NCI-H2107 treated with DMSO at 0.1 percent for 48 hours (cell line): ENCODE measurements at regions not wholly inside any gene's neighbourhood (a gene's known extent, or its start where the extent isn't known, plus 50 kb on each side); places are given as distances from the start of the nearest gene placed in this dataset.
"Not testable (repeated sequence)": the region's sequence is repeated elsewhere in the genome, so short reads cannot be mapped to it uniquely, and the experiment has no call there.

Experiments used
- DNase-seq: peaks from one replicate; lab custom pipeline; 2025; ENCODE audit not compliant: unreplicated experiment; lab: John Stamatoyannopoulos, UW

GRCh38 chr15:69668039-69668705, 215.6 kb downstream of the RPLP1 start:
- DNase-seq: no peak

- no peak for DNase-seq
Measured at GRCh38 chr15:69668963-69669362, 216.3 kb downstream of the RPLP1 start.

GRCh38 chr15:69669446-69669845, 216.8 kb downstream of the RPLP1 start:
- DNase-seq: no peak

GRCh38 chr15:69673291-69673881, 220.8 kb downstream of the RPLP1 start:
- DNase-seq: no peak

- no peak for DNase-seq
Measured at GRCh38 chr15:69675731-69676130, 223.1 kb downstream of the RPLP1 start.

- no peak for DNase-seq
Measured at GRCh38 chr15:69677403-69677802, 224.8 kb downstream of the RPLP1 start.

- DNase-seq: no peak
Measured at GRCh38 chr15:69679623-69680228, 227.1 kb downstream of the RPLP1 start.

GRCh38 chr15:69684823-69685222, 232.2 kb downstream of the RPLP1 start:
- not testable (repeated sequence) for DNase-seq

- DNase-seq: peak; percentile 94
Measured at GRCh38 chr15:69685512-69686452, 233.2 kb downstream of the RPLP1 start.

GRCh38 chr15:69686626-69687025, 234.0 kb downstream of the RPLP1 start:
- DNase-seq: peak; percentile 40

- DNase-seq: no peak
Measured at GRCh38 chr15:69689133-69689532, 236.5 kb downstream of the RPLP1 start.

GRCh38 chr15:69691307-69692015, 238.8 kb downstream of the RPLP1 start:
- DNase-seq: no peak

- no peak for DNase-seq
Measured at GRCh38 chr15:69692342-69692741, 239.7 kb downstream of the RPLP1 start.

GRCh38 chr15:69693059-69693458, 240.4 kb downstream of the RPLP1 start:
- DNase-seq: no peak

GRCh38 chr15:69696946-69697345, 244.3 kb downstream of the RPLP1 start:
- no peak for DNase-seq

- peak; percentile 13 for DNase-seq
Measured at GRCh38 chr15:69697916-69698315, 245.3 kb downstream of the RPLP1 start.

- DNase-seq: no peak
Measured at GRCh38 chr15:69699096-69699495, 246.5 kb downstream of the RPLP1 start.

- no peak for DNase-seq
Measured at GRCh38 chr15:69700380-69700779, 247.8 kb downstream of the RPLP1 start.

- peak; percentile 58 for DNase-seq
Measured at GRCh38 chr15:69701198-69701597, 248.6 kb downstream of the RPLP1 start.

- no peak for DNase-seq
Measured at GRCh38 chr15:69703532-69704187, 251.0 kb downstream of the RPLP1 start.
